DND-41 (cell line): ENCODE measurements at regions not wholly inside any gene's neighbourhood (a gene's known extent, or its start where the extent isn't known, plus 50 kb on each side); places are given as distances from the start of the nearest gene placed in this dataset.

ENCODE experiments used
- EZH2 ChIP-seq: IDR thresholded peaks from 3 replicates; pipeline ENCODE4 v1.6.1; 2012; ENCODE audit warnings: borderline replicate concordance, low read depth, mild to moderate bottlenecking, moderate library complexity, low read length, inconsistent platforms; ENCODE audit not compliant: severe bottlenecking
- TF ChIP-seq, protein P1 (sequence below): IDR thresholded peaks from 2 replicates; pipeline ENCODE4 v1.5.1; 2012; ENCODE audit warnings: borderline replicate concordance, low read length, moderate library complexity, mild to moderate bottlenecking; ENCODE audit not compliant: poor library complexity, severe bottlenecking; ENCODE audit errors: extremely low read depth

DNA sequence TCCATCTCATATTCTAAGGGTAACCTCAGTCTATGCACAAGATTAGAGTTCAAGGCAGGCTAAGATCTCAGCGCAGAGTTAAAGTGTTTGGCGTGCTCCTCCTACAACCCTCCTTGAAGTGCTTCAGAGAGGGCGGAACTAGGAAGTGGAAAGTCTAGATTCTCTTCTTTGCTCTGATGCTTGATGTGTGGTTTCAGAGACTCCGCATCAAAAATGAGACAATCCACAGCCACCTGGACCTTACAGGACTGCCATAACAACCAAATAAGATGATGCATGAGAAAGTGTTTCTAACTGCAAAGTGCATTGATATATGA, 161.3 kb upstream of the ATP11B start:
- TF ChIP-seq, protein P1, sequence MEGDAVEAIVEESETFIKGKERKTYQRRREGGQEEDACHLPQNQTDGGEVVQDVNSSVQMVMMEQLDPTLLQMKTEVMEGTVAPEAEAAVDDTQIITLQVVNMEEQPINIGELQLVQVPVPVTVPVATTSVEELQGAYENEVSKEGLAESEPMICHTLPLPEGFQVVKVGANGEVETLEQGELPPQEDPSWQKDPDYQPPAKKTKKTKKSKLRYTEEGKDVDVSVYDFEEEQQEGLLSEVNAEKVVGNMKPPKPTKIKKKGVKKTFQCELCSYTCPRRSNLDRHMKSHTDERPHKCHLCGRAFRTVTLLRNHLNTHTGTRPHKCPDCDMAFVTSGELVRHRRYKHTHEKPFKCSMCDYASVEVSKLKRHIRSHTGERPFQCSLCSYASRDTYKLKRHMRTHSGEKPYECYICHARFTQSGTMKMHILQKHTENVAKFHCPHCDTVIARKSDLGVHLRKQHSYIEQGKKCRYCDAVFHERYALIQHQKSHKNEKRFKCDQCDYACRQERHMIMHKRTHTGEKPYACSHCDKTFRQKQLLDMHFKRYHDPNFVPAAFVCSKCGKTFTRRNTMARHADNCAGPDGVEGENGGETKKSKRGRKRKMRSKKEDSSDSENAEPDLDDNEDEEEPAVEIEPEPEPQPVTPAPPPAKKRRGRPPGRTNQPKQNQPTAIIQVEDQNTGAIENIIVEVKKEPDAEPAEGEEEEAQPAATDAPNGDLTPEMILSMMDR, result no peak
- TF ChIP-seq EZH2, result no peak
